HG03280 (cell line): ENCODE measurements at regions not wholly inside any gene's neighbourhood (a gene's known extent, or its start where the extent isn't known, plus 50 kb on each side); places are given as distances from the start of the nearest gene placed in this dataset.

Source experiments
- ATAC-seq: cut with Tn5 transposase; IDR thresholded peaks from one replicate; pipeline ENCODE4 v1.9.1; 2021; ENCODE audit warnings: mild to moderate bottlenecking, moderate library complexity; ENCODE audit not compliant: unreplicated experiment

DNA sequence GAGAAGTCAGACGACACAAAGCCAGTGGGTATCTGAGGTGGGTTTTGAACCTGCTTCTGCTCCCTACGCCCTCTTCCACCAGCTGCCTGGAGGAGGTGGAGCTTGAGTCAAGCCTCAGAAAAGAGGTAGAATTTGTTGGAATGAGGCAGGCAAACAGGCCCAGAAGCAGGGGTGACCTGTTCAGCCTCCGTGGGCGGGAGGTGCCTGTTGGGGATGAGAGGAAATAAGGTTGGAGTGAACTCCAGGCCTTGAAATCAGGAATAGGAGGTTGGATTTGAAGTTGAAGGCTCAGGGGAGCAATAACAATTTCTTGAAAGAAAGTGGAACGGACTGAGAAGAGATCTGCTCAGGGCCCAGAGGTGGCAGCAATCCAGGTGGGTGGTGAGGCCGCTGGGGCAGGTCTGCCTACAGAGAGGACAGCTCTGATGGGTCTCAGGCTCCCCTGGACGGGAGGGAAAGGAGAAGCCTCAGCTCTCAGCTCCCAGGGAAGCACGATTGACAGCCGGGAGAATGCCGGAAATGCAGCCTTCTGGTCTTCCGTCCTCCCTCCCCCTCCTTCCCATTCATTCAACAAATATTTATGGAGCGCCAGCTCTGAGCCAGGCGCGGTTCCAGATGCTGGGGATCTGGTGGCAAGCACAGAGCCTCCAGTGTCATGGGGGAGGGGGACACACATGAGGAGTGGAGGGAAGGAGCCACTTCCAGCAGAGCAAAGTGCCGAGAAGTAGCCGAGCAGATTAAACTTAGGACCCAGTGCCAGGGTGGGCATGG lies 61.9 kb upstream of the CIBAR2 start:
- ATAC-seq: no peak

GRCh38 chr16:85174871-85175723 lies 62.8 kb upstream of the CIBAR2 start:
- ATAC-seq: no peak

DNA sequence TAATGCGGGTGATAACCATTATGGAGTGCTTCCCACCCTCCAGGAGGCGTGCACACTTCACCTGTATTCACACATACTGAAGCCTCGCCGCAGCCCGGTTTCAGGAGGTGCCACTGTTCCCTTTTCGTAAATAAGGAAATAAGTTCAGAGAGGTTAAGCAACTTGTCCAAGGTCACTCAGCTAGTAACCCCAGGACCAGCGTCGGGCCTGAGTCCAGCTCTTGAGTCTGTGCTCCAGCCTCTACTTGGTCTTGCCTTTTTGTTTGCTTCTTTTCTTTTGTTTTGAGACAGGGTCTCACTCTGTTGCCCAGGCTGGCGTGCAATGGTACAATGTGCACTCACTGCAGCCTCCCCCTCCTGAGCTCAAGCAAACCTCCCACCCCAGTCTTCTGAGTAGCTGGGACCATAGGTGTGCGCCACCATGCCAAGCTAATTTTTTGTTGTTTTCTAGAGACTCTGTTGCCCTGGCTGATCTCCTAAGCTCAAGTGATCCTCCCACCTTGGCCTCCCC lies 63.5 kb upstream of the CIBAR2 start:
- no peak for ATAC-seq

- no peak for ATAC-seq
Observed at GRCh38 chr16:85176541-85177447, 64.5 kb upstream of the CIBAR2 start.

- no peak for ATAC-seq
Observed at GRCh38 chr16:85177448-85177846, 65.2 kb upstream of the CIBAR2 start.

DNA sequence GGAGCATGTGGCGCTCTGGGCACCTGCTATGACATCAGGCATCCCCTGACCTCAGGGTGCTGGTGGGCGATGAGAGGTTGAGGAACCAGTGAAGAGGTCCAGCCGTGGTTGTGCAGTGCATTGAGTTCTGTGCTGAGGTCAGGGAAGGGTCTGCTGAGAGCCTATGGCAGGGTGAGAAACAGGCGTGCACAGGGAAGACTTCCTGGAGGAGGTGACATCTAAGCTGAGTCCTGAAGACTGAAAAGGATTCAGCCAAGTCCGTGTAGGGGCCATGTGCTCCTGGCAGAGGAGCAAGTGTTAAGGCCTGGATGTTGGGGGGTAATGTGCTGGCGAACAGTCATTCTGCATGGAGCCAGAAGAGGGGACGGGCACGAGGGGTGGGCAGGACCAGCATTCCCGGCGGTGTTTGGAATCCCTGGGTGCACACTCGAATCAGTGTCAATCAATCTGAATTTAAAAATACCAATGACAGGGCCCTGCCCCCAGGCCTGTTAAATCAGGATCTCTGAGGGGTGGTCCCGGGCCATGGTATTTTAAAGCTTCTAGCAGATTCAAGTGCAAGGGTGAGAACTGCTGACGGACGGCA lies 65.8 kb upstream of the CIBAR2 start:
- ATAC-seq: no peak

DNA sequence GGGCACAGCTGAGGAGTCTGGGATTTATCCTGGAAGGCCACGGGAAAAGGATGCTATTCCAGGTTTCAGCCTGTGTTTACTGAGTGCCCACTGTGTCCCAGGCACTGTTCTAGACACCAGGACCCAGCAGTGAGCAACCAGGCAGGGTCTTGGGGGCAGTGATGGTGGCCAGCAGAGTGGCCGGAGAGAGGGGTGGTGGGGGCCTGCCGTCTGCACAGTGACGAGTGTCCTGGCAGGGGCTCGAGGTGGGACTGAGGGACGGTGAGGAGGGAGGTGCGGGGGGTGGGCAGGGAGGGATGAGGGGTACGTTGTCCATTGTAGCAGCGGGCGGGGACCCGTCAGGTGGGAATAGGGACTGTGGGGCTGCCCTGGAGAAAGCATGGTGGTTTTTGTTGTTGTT lies 66.3 kb upstream of the CIBAR2 start:
- no peak for ATAC-seq

- ATAC-seq: no peak
Observed at GRCh38 chr16:85179344-85180046, 67.2 kb upstream of the CIBAR2 start.

- ATAC-seq: no peak
Observed at GRCh38 chr16:85180047-85180826, 68.0 kb upstream of the CIBAR2 start.

GRCh38 chr16:85180827-85181738 lies 68.8 kb upstream of the CIBAR2 start:
- no peak for ATAC-seq

- no peak for ATAC-seq
Observed at GRCh38 chr16:85181739-85182129, 69.5 kb upstream of the CIBAR2 start.

DNA sequence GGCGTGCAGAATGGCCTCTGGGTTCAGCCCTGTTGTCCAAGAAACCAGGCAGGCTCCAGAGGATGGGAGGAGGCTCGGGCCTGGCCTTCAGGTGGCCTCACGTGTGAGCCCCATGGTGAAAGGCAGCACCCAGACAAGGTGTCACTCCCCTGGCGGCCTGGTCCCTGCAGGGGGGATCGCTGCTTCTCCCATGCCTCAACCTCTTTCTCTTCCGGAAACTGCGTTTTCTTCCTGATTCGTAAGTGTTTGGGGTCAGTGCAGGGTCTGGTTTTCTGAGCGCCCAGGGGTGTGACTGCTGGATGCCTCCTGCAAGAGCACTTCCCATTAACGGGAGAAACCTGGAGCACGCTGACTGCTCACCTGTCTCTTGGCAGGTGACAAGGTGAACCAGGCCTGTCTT lies 70.0 kb upstream of the CIBAR2 start:
- ATAC-seq: no peak

GRCh38 chr16:85182774-85183173 lies 70.5 kb upstream of the CIBAR2 start:
- no peak for ATAC-seq

DNA sequence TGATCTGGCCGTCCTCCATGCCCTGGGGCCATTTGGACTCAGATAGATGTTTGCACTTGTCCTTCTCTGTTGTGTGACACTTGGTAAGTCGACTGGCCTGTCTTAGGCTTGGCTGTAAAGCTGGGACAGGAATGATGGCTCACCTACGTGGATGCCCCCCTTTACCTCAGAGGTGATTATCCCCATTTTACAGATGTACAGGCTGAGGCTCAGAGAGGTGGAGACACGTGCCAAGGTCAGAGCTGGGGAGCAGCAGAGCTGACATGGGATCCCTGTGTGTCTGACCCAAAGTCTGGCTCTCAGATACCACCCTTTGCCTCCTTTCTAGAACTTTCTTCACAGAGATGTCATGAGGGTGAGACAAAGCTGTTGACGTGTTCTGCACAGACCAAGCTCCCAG lies 71.3 kb upstream of the CIBAR2 start:
- no peak for ATAC-seq

GRCh38 chr16:85184404-85184803 lies 72.1 kb upstream of the CIBAR2 start:
- no peak for ATAC-seq

- no peak for ATAC-seq
Observed at GRCh38 chr16:85185303-85186100, 73.2 kb upstream of the CIBAR2 start.

GRCh38 chr16:85187002-85187401 lies 74.7 kb upstream of the CIBAR2 start:
- ATAC-seq: no peak
